ENCODE measurements at regions not wholly inside any gene's neighbourhood (a gene's known extent, or its start where the extent isn't known, plus 50 kb on each side); places are given as distances from the start of the nearest gene placed in this dataset.

- TF ChIP-seq SAP30 (IDR thresholded peaks at IDR 0.05; ENCODE audit: insufficient read depth, insufficient replicate concordance, low read length) (no peak), TAF7 (optimal IDR thresholded peaks at IDR 0.05; ENCODE audit: borderline replicate concordance, low read depth, low read length) (no peak), CHD1 (IDR thresholded peaks at IDR 0.05; ENCODE audit: low read depth, low read length) (no peak), SIRT6 (IDR thresholded peaks at IDR 0.05; ENCODE audit: low read length) (no peak), JUND (IDR thresholded peaks at IDR 0.05; ENCODE audit: low read length) (no peak), CBX5 (IDR thresholded peaks at IDR 0.05; ENCODE audit: low read depth, low read length) (no peak)
Measured at GRCh38 chr6:98747960-98748359, 86.4 kb upstream of the POU3F2 start (continued).
